ENCODE measurements at regions not wholly inside any gene's neighbourhood (a gene's known extent, or its start where the extent isn't known, plus 50 kb on each side); places are given as distances from the start of the nearest gene placed in this dataset.

DNA sequence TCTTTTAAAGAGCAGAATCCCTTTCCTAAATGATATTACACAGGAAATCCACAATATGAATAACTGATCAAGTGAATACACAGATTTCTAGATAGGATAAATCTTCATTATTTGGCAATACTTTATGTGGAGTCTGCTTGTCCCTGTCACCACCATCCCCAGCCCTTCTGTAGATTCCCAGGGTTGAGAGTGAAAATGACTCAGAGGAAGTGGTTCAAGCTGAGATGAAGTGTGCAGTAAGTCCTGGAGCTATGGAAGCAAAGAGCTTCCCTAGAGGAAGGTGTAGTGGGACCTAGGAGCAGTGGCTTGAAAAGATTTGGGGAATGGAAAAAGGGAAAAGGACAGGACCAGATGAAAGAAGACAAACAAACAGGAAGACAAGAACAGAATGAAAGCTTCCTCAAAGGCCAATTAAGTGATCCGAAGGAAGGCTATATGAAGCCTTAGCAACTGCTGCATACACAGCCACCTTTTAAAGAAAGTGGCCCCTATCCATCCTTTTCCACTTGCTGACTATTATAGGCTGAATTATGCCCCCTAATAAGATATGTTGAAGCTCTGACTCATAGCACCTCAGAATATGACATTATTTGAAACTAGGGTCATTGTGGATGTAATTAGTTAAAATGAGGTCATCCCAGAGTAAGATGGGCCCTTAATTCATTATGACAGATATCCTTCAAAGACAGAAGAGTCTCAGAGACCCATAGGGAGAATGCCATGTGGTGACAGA lies 96.5 kb upstream of the CAMK1G start:
- Mint-ChIP-seq H3K9me3 (no peaks in the 10 kb centered on the region), H3K36me3 (ENCODE audit: low read depth) (no peaks in the 10 kb centered on the region), H3K4me1 (peaks cover 9% of the 10 kb centered on the region), H3K27me3 (ENCODE audit: insufficient read depth, low read depth, poor library complexity) (no peaks in the 10 kb centered on the region), H3K4me3 (no peak overlapping the region), H3K27ac (no peak overlapping the region)
- H3K4me3 ChIP-seq, result no peak overlapping the region
- no peaks in the 10 kb centered on the region for H3F3A ChIP-seq (replicated peaks; ENCODE audit: low read depth)
- H3K36me3 ChIP-seq (ENCODE audit: insufficient read depth), result no peaks in the 10 kb centered on the region
- DNase-seq (ENCODE audit: low spot score) (no peak), ATAC-seq (no peak)
- no peaks in the 10 kb centered on the region for H3K4me1 ChIP-seq (ENCODE audit: insufficient read depth)
- H3K4me2 ChIP-seq, result no peak overlapping the region
- no peak overlapping the region for H2AFZ ChIP-seq
- TF ChIP-seq ETS1 (IDR thresholded peaks at IDR 0.05), result no peak
- no peak for TF ChIP-seq CREB1 (CRISPR knock-in tag; IDR thresholded peaks at IDR 0.05; ENCODE audit: low read depth)
- no peak for TF ChIP-seq ZNF114 (CRISPR knock-in tag; IDR thresholded peaks at IDR 0.05)
- no peak for TF ChIP-seq EZH2 (IDR thresholded peaks at IDR 0.05; ENCODE audit: low read depth, unreplicated experiment)
- no peak for TF ChIP-seq EZH2phosphoT487 (IDR thresholded peaks at IDR 0.05; ENCODE audit: unreplicated experiment)
- TF ChIP-seq POLR2AphosphoS5 (IDR thresholded peaks at IDR 0.05; ENCODE audit: low read depth), result no peak
- no peak for TF ChIP-seq JUNB (IDR thresholded peaks at IDR 0.05; ENCODE audit: unreplicated experiment)
- TF ChIP-seq ZNF331 (CRISPR knock-in tag; IDR thresholded peaks at IDR 0.05; ENCODE audit: low read depth), result no peak
- TF ChIP-seq NANOG (IDR thresholded peaks at IDR 0.05; ENCODE audit: borderline replicate concordance), result no peak
- TF ChIP-seq REST (IDR thresholded peaks at IDR 0.05; ENCODE audit: unreplicated experiment), result no peak
- TF ChIP-seq STAT1 (IDR thresholded peaks at IDR 0.05; ENCODE audit: unreplicated experiment), result no peak
- no peak for TF ChIP-seq CTCF (conservative IDR thresholded peaks at IDR 0.05; ENCODE audit: low read depth in 2 of 2)
- TF ChIP-seq, protein P1, sequence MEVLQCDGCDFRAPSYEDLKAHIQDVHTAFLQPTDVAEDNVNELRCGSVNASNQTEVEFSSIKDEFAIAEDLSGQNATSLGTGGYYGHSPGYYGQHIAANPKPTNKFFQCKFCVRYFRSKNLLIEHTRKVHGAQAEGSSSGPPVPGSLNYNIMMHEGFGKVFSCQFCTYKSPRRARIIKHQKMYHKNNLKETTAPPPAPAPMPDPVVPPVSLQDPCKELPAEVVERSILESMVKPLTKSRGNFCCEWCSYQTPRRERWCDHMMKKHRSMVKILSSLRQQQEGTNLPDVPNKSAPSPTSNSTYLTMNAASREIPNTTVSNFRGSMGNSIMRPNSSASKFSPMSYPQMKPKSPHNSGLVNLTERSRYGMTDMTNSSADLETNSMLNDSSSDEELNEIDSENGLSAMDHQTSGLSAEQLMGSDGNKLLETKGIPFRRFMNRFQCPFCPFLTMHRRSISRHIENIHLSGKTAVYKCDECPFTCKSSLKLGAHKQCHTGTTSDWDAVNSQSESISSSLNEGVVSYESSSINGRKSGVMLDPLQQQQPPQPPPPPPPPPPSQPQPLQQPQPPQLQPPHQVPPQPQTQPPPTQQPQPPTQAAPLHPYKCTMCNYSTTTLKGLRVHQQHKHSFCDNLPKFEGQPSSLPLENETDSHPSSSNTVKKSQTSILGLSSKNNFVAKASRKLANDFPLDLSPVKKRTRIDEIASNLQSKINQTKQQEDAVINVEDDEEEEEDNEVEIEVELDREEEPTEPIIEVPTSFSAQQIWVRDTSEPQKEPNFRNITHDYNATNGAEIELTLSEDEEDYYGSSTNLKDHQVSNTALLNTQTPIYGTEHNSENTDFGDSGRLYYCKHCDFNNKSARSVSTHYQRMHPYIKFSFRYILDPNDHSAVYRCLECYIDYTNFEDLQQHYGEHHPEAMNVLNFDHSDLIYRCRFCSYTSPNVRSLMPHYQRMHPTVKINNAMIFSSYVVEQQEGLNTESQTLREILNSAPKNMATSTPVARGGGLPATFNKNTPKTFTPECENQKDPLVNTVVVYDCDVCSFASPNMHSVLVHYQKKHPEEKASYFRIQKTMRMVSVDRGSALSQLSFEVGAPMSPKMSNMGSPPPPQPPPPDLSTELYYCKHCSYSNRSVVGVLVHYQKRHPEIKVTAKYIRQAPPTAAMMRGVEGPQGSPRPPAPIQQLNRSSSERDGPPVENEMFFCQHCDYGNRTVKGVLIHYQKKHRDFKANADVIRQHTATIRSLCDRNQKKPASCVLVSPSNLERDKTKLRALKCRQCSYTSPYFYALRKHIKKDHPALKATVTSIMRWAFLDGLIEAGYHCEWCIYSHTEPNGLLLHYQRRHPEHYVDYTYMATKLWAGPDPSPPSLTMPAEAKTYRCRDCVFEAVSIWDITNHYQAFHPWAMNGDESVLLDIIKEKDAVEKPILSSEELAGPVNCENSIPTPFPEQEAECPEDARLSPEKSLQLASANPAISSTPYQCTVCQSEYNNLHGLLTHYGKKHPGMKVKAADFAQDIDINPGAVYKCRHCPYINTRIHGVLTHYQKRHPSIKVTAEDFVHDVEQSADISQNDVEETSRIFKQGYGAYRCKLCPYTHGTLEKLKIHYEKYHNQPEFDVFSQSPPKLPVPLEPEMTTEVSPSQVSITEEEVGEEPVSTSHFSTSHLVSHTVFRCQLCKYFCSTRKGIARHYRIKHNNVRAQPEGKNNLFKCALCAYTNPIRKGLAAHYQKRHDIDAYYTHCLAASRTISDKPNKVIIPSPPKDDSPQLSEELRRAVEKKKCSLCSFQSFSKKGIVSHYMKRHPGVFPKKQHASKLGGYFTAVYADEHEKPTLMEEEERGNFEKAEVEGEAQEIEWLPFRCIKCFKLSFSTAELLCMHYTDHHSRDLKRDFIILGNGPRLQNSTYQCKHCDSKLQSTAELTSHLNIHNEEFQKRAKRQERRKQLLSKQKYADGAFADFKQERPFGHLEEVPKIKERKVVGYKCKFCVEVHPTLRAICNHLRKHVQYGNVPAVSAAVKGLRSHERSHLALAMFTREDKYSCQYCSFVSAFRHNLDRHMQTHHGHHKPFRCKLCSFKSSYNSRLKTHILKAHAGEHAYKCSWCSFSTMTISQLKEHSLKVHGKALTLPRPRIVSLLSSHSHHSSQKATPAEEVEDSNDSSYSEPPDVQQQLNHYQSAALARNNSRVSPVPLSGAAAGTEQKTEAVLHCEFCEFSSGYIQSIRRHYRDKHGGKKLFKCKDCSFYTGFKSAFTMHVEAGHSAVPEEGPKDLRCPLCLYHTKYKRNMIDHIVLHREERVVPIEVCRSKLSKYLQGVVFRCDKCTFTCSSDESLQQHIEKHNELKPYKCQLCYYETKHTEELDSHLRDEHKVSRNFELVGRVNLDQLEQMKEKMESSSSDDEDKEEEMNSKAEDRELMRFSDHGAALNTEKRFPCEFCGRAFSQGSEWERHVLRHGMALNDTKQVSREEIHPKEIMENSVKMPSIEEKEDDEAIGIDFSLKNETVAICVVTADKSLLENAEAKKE (CRISPR knock-in tag; IDR thresholded peaks at IDR 0.05), result no peak
- peaks cover 14% of the 10 kb centered on the region for H3K9me2 ChIP-seq (ENCODE audit: insufficient read depth)
- H3K79me2 ChIP-seq (replicated peaks; ENCODE audit: insufficient read depth), result no peaks in the 10 kb centered on the region
- no peak overlapping the region for H3K27ac ChIP-seq (ENCODE audit: low read depth)
- no peaks in the 10 kb centered on the region for H4K20me1 ChIP-seq (replicated peaks; ENCODE audit: insufficient read depth)
- no peaks in the 10 kb centered on the region for H3K27me3 ChIP-seq (ENCODE audit: insufficient read depth)

All from GM23338 (cell line).